Left colon (tissue), 2 donors: ENCODE measurements at regions not wholly inside any gene's neighbourhood (a gene's known extent, or its start where the extent isn't known, plus 50 kb on each side); places are given as distances from the start of the nearest gene placed in this dataset.
"Not testable (repeated sequence)": the region's sequence is repeated elsewhere in the genome, so short reads cannot be mapped to it uniquely, and the experiment has no call there.

Experiments used
- ATAC-seq: fragments of 200-7000 bp; cut with Tn5 transposase; one replicate; pipeline ENCODE4 v1.9.1; 2020; ENCODE audit warnings: mild to moderate bottlenecking, moderate library complexity
- DNase-seq, 2 donors: peaks; one replicate each; pipeline ENCODE4 v3.0.0-alpha.2; 2020
- intact Hi-C, 2 donors: fragments of 100-400 bp; cut with DNase I in 1 of 2; cut with micrococcal nuclease in 1 of 2; formaldehyde crosslinking; loops; one replicate each; pipeline versions ENCODE4 v1.11.2 to v1.14.0; 2022; cut with DNase I, micrococcal nuclease
- donor health status: DM: no; HTN: no; CAD: no.
- donor health status: DM: yes; HTN: yes; CAD: no.

GRCh38 chr2:126989064-126989463 is 90.4 kb downstream of the TEX51 start:
- DNase-seq, ATAC-seq, intact Hi-C loops: not testable (repeated sequence)

- no peak for ATAC-seq
- intact Hi-C loops, result no loop called here
- no peak for DNase-seq
These were observed 91.5 kb downstream of the TEX51 start for GRCh38 chr2:126990200-126990599.

GRCh38 chr2:126990605-126991532 is 92.2 kb downstream of the TEX51 start:
- no peak for DNase-seq
- intact Hi-C loops, result no loop called here
- no peak for ATAC-seq

GRCh38 chr2:126994340-126994777 is 95.7 kb downstream of the TEX51 start:
- DNase-seq, result no peak
- ATAC-seq, result no peak
- intact Hi-C loops, result no loop called here

- ATAC-seq, result peak; percentile 51
- intact Hi-C loops, result no loop called here
- DNase-seq, result no peak
These were observed 97.1 kb downstream of the TEX51 start for GRCh38 chr2:126995621-126996377.

GRCh38 chr2:126996378-126996699 is 97.6 kb downstream of the TEX51 start:
- DNase-seq (no peak), ATAC-seq (no peak)
- intact Hi-C loops, result no loop called here
